GM12892 (cell line): ENCODE measurements at regions not wholly inside any gene's neighbourhood (a gene's known extent, or its start where the extent isn't known, plus 50 kb on each side); places are given as distances from the start of the nearest gene placed in this dataset.

Experiments
- POLR2A ChIP-seq: IDR thresholded peaks from 2 replicates; pipeline ENCODE4 v1.6.1; 2011; ENCODE audit warnings: low read depth, low read length, control low read depth
- TAF1 ChIP-seq: IDR thresholded peaks from 2 replicates; pipeline ENCODE4 v1.6.1; 2011; ENCODE audit warnings: low read depth, mild to moderate bottlenecking, control low read depth, low read length, borderline replicate concordance

- no peak for TF ChIP-seq TAF1
- no peak for TF ChIP-seq POLR2A
These were observed 87.5 kb downstream of the RBM43 start for GRCh38 chr2:151174127-151174526.
